MM.1S (cell line): ENCODE measurements at regions not wholly inside any gene's neighbourhood (a gene's known extent, or its start where the extent isn't known, plus 50 kb on each side); places are given as distances from the start of the nearest gene placed in this dataset.

Source experiments
- EZH2phosphoT487 ChIP-seq: fragments of 300-600 bp; sonication (generic); IDR thresholded peaks from 2 replicates; pipeline ENCODE4 v1.6.1; 2018; ENCODE audit warnings: antibody characterized with exemption, low read length
- TF ChIP-seq, protein P1 (sequence below): fragments of 300-600 bp; sonication (generic); IDR thresholded peaks from 2 replicates; pipeline ENCODE4 v1.5.1; 2016; ENCODE audit warnings: antibody characterized with exemption, low read length, mixed read lengths

DNA sequence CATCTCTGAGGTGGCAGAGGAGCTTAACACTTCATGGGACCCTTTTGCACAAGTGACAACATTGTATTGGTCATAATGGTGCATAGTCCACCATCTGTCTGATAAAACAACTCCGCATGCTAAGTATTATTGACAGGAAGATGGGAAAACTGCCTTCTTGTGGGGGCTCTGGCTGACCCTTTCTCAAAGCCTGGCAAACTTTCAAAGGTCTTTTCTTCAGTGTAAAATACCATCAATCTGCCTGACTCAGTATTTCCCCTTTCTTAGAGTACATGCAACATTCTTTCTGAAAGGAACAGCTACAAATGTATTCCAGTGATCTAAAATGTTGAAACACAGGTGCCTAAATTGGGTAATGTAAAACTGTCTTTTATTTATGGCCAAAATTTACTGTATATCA, 89.1 kb downstream of the NAA11 start:
- TF ChIP-seq, protein P1, sequence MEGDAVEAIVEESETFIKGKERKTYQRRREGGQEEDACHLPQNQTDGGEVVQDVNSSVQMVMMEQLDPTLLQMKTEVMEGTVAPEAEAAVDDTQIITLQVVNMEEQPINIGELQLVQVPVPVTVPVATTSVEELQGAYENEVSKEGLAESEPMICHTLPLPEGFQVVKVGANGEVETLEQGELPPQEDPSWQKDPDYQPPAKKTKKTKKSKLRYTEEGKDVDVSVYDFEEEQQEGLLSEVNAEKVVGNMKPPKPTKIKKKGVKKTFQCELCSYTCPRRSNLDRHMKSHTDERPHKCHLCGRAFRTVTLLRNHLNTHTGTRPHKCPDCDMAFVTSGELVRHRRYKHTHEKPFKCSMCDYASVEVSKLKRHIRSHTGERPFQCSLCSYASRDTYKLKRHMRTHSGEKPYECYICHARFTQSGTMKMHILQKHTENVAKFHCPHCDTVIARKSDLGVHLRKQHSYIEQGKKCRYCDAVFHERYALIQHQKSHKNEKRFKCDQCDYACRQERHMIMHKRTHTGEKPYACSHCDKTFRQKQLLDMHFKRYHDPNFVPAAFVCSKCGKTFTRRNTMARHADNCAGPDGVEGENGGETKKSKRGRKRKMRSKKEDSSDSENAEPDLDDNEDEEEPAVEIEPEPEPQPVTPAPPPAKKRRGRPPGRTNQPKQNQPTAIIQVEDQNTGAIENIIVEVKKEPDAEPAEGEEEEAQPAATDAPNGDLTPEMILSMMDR: no peak
- no peak for TF ChIP-seq EZH2phosphoT487
